H9 (cell line): ENCODE measurements at regions not wholly inside any gene's neighbourhood (a gene's known extent, or its start where the extent isn't known, plus 50 kb on each side); places are given as distances from the start of the nearest gene placed in this dataset.

Experiments
- DNase-seq: peaks from one replicate; pipeline ENCODE4 v3.0.0-alpha.2; 2017
- H2AFZ ChIP-seq: one replicate; pipeline ENCODE4 v1.6.1; 2013; ENCODE audit warnings: mild to moderate bottlenecking, low read length, control low read depth, moderate library complexity
- H2AK5ac ChIP-seq: 2 replicates; pipeline ENCODE4 v1.6.1; 2013; ENCODE audit warnings: low read length, control low read depth, mixed read lengths; ENCODE audit not compliant: insufficient read length
- H2BK120ac ChIP-seq: one replicate; pipeline ENCODE4 v1.6.1; 2013; ENCODE audit warnings: low read depth, mild to moderate bottlenecking, low read length, control low read depth, inconsistent platforms; ENCODE audit not compliant: poor library complexity, severe bottlenecking
- H2BK12ac ChIP-seq: 2 replicates; pipeline ENCODE4 v1.6.1; 2013; ENCODE audit warnings: low read length, control low read depth, mixed read lengths, low read depth; ENCODE audit not compliant: insufficient read length
- H2BK15ac ChIP-seq: 2 replicates; pipeline ENCODE4 v1.6.1; 2013; ENCODE audit warnings: low read depth, low read length, control low read depth
- H2BK20ac ChIP-seq: one replicate; pipeline ENCODE4 v1.6.1; 2013; ENCODE audit warnings: low read depth, mild to moderate bottlenecking, low read length, control low read depth, inconsistent platforms; ENCODE audit not compliant: poor library complexity, severe bottlenecking
- H2BK5ac ChIP-seq: 2 replicates; pipeline ENCODE4 v1.6.1; 2013; ENCODE audit warnings: low read length, control low read depth, mixed read lengths; ENCODE audit not compliant: insufficient read length
- H3K14ac ChIP-seq: 2 replicates; pipeline ENCODE4 v1.6.1; 2013; ENCODE audit warnings: low read length, control low read depth; ENCODE audit not compliant: insufficient read depth
- H3K18ac ChIP-seq: 2 replicates; pipeline ENCODE4 v1.6.1; 2013; ENCODE audit warnings: low read depth, mild to moderate bottlenecking, mixed read lengths, low read length, control low read depth; ENCODE audit not compliant: insufficient read length
- H3K23ac ChIP-seq: 2 replicates; pipeline ENCODE4 v1.6.1; 2013; ENCODE audit warnings: low read length, control low read depth, mixed read lengths, low read depth; ENCODE audit not compliant: insufficient read length
- H3K23me2 ChIP-seq: 2 replicates; pipeline ENCODE4 v1.6.1; 2013; ENCODE audit warnings: low read depth, mild to moderate bottlenecking, mixed read lengths, low read length, control low read depth; ENCODE audit not compliant: insufficient read length, poor library complexity, severe bottlenecking
- H3K27ac ChIP-seq: 2 replicates; pipeline ENCODE4 v1.5.1; 2013; ENCODE audit warnings: low read length, control low read depth, mixed read lengths, low read depth; ENCODE audit not compliant: insufficient read length
- H3K27me3 ChIP-seq: 2 replicates; pipeline ENCODE4 v1.6.1; 2013; ENCODE audit warnings: low read length, control low read depth, inconsistent platforms; ENCODE audit not compliant: insufficient read depth
- H3K4ac ChIP-seq: 2 replicates; pipeline ENCODE4 v1.6.1; 2013; ENCODE audit warnings: low read depth, mild to moderate bottlenecking, control low read depth, inconsistent platforms, low read length, moderate library complexity
- H3K4me1 ChIP-seq: 2 replicates; pipeline ENCODE4 v1.6.1; 2013; ENCODE audit warnings: low read length, control low read depth, inconsistent platforms; ENCODE audit not compliant: insufficient read depth
- H3K4me2 ChIP-seq: 2 replicates; pipeline ENCODE4 v1.6.1; 2013; ENCODE audit warnings: low read length, control low read depth, mixed read lengths; ENCODE audit not compliant: insufficient read length, insufficient read depth
- H3K56ac ChIP-seq: 2 replicates; pipeline ENCODE4 v1.6.1; 2013; ENCODE audit warnings: low read depth, mild to moderate bottlenecking, mixed read lengths, low read length, control low read depth; ENCODE audit not compliant: insufficient read length
- H3K79me1 ChIP-seq: 2 replicates; pipeline ENCODE4 v1.6.1; 2013; ENCODE audit warnings: low read depth, mild to moderate bottlenecking, moderate library complexity, low read length, control low read depth, inconsistent platforms; ENCODE audit not compliant: insufficient read depth, poor library complexity, severe bottlenecking
- H3K79me2 ChIP-seq: 2 replicates; pipeline ENCODE4 v1.6.1; 2013; ENCODE audit warnings: low read length, control low read depth, inconsistent platforms; ENCODE audit not compliant: insufficient read depth
- H3K9ac ChIP-seq: 2 replicates; pipeline ENCODE4 v1.6.1; 2013; ENCODE audit warnings: low read length, control low read depth, mixed read lengths; ENCODE audit not compliant: insufficient read length; ENCODE audit errors: extremely low read depth
- H3K9me3 ChIP-seq: one replicate; pipeline ENCODE4 v1.6.1; 2013; ENCODE audit warnings: low read depth, low read length, inconsistent platforms; ENCODE audit not compliant: control insufficient read depth
- H3T11ph ChIP-seq: one replicate; pipeline ENCODE4 v1.6.1; 2013; ENCODE audit warnings: mild to moderate bottlenecking, low read length, control low read depth, inconsistent platforms
- H4K20me1 ChIP-seq: one replicate; pipeline ENCODE4 v1.6.1; 2013; ENCODE audit not compliant: control insufficient read depth, insufficient read length, insufficient read depth
- H4K5ac ChIP-seq: 2 replicates; pipeline ENCODE4 v1.6.1; 2013; ENCODE audit warnings: low read depth, mild to moderate bottlenecking, mixed read lengths, low read length, control low read depth; ENCODE audit not compliant: insufficient read length
- H4K8ac ChIP-seq: replicated peaks from 2 replicates; pipeline ENCODE4 v1.6.1; 2013; ENCODE audit warnings: low read length, control low read depth, mixed read lengths, low read depth; ENCODE audit not compliant: insufficient read length
- H4K91ac ChIP-seq: 2 replicates; pipeline ENCODE4 v1.6.1; 2013; ENCODE audit warnings: low read depth, mild to moderate bottlenecking, moderate library complexity, mixed read lengths, low read length, control low read depth; ENCODE audit not compliant: insufficient read length
- H3K27ac Mint-ChIP-seq, 3 experiments: 2 replicates in 2 of 3; 3 replicates in 1 of 3; pipeline ENCODE4 v1.8.0; 2020 to 2021; ENCODE audit warnings: mixed read lengths in 3 of 3, mild to moderate bottlenecking in 1 of 3, moderate library complexity in 1 of 3
- H3K27me3 Mint-ChIP-seq: 2 replicates; pipeline ENCODE4 v1.8.0; 2021; ENCODE audit warnings: low read depth, mild to moderate bottlenecking, moderate library complexity, mixed read lengths
- H3K36me3 Mint-ChIP-seq, 3 experiments: 2 replicates in 2 of 3; 3 replicates in 1 of 3; pipeline ENCODE4 v1.8.0; 2020 to 2021; ENCODE audit warnings: low read depth in 3 of 3, mixed read lengths in 3 of 3; ENCODE audit not compliant: insufficient read depth in 1 of 3
- H3K4me1 Mint-ChIP-seq, 2 experiments: 2 replicates each; pipeline ENCODE4 v1.8.0; 2020; ENCODE audit warnings: mixed read lengths in 2 of 2
- H3K4me3 Mint-ChIP-seq, 2 experiments: 2 replicates in 1 of 2; 3 replicates in 1 of 2; pipeline ENCODE4 v1.8.0; 2020 to 2021; ENCODE audit warnings: mild to moderate bottlenecking in 2 of 2, mixed read lengths in 2 of 2, moderate library complexity in 1 of 2
- H3K9me3 Mint-ChIP-seq, 2 experiments: 2 replicates in 1 of 2; 3 replicates in 1 of 2; pipeline ENCODE4 v1.8.0; 2020; ENCODE audit warnings: mild to moderate bottlenecking in 2 of 2, mixed read lengths in 2 of 2, moderate library complexity in 1 of 2
- TF ChIP-seq, protein P1 (sequence below): fragments of 200-600 bp; sonication (generic); conservative IDR thresholded peaks from 3 replicates; pipeline ENCODE4 v1.8.0; 2021; ENCODE audit warnings: antibody characterized with exemption, mild to moderate bottlenecking

DNA sequence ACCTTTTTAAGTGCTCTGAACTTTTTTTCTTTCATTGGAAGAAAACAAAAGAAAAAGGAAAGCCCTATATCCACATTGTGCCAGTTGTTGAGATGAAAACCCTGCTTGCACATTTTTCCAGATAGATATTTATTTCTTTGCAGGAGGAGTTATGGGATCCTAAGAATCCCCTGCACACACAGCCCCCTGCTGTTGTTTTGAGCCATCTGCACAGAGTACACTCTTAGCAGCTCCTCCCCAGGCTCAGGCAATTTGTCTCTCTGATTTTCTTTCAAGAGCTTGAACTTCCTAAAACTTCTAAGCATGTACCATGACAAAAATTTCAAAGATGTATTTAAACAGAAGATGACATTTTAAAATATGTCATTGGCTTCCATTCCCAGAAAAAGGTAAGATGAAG lies 436.9 kb downstream of the METTL4 start:
- Histone ChIP-seq H3K9me3 (no peaks in the 10 kb centered on the region), H2BK12ac (no peak overlapping the region), H2BK120ac (no peak overlapping the region), H3K23me2 (no peaks in the 10 kb centered on the region), H3K4me2 (no peak overlapping the region), H2AK5ac (no peak overlapping the region), H4K20me1 (no peaks in the 10 kb centered on the region), H3K4ac (no peak overlapping the region), H3K56ac (no peak overlapping the region), H3K4me1 (no peaks in the 10 kb centered on the region), H2AFZ (no peak overlapping the region), H3K27me3 (no peaks in the 10 kb centered on the region), H3K18ac (no peak overlapping the region), H3K9ac (no peak overlapping the region), H4K5ac (no peak overlapping the region), H3K27ac (no peak overlapping the region), H3K79me1 (no peaks in the 10 kb centered on the region), H4K8ac (no peak overlapping the region), H4K91ac (no peak overlapping the region), H3K79me2 (no peaks in the 10 kb centered on the region), H3K23ac (no peak overlapping the region), H3T11ph (no peak overlapping the region), H3K14ac (no peak overlapping the region), H2BK5ac (no peak overlapping the region), H2BK20ac (no peak overlapping the region), H2BK15ac (no peak overlapping the region)
- Mint-ChIP-seq H3K9me3 (no peaks in the 10 kb centered on the region), H3K36me3 (no peaks in the 10 kb centered on the region), H3K27ac (no peak overlapping the region), H3K27me3 (no peaks in the 10 kb centered on the region), H3K4me3 (no peak overlapping the region), H3K4me1 (peaks cover 9% of the 10 kb centered on the region in 2 experiments; a peak in 3 of 4 replicates)
- TF ChIP-seq, protein P1, sequence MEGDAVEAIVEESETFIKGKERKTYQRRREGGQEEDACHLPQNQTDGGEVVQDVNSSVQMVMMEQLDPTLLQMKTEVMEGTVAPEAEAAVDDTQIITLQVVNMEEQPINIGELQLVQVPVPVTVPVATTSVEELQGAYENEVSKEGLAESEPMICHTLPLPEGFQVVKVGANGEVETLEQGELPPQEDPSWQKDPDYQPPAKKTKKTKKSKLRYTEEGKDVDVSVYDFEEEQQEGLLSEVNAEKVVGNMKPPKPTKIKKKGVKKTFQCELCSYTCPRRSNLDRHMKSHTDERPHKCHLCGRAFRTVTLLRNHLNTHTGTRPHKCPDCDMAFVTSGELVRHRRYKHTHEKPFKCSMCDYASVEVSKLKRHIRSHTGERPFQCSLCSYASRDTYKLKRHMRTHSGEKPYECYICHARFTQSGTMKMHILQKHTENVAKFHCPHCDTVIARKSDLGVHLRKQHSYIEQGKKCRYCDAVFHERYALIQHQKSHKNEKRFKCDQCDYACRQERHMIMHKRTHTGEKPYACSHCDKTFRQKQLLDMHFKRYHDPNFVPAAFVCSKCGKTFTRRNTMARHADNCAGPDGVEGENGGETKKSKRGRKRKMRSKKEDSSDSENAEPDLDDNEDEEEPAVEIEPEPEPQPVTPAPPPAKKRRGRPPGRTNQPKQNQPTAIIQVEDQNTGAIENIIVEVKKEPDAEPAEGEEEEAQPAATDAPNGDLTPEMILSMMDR, result no peak
- no peak for DNase-seq
